H1 (cell line): ENCODE measurements at regions not wholly inside any gene's neighbourhood (a gene's known extent, or its start where the extent isn't known, plus 50 kb on each side); places are given as distances from the start of the nearest gene placed in this dataset.

ENCODE experiments used
- ASH2L ChIP-seq: fragments of 200-600, 300-600 bp; sonication (generic); IDR thresholded peaks from one replicate; pipeline ENCODE4 v1.7.1; 2017; ENCODE audit warnings: low read length
- JUN ChIP-seq: IDR thresholded peaks from 2 replicates; pipeline ENCODE4 v1.6.1; 2011; ENCODE audit warnings: low read depth, mild to moderate bottlenecking, improper control_type of control experiment, low read length
- KDM5A ChIP-seq: fragments of 200-600 bp; IDR thresholded peaks from 2 replicates; pipeline ENCODE4 v1.7.1; 2012; ENCODE audit warnings: mild to moderate bottlenecking, low read length, inconsistent platforms, mixed read lengths
- SIX5 ChIP-seq: IDR thresholded peaks from 2 replicates; pipeline ENCODE4 v1.6.1; 2011; ENCODE audit warnings: mild to moderate bottlenecking, low read depth, low read length

- TF ChIP-seq KDM5A (no peak), JUN (no peak), ASH2L (no peak), SIX5 (no peak)
These were observed 52.0 kb upstream of the HS6ST1 start (continued) for GRCh38 chr2:128370468-128371247.
